ENCODE measurements at regions not wholly inside any gene's neighbourhood (a gene's known extent, or its start where the extent isn't known, plus 50 kb on each side); places are given as distances from the start of the nearest gene placed in this dataset.

GRCh38 chr17:72414032-72414396 is 293.2 kb downstream of the SOX9 start:
- DNase-seq: no peak

GRCh38 chr17:72414967-72415853 is 294.4 kb downstream of the SOX9 start:
- DNase-seq: no peak

GRCh38 chr17:72416054-72416675 is 295.3 kb downstream of the SOX9 start:
- no peak for DNase-seq

GRCh38 chr17:72416905-72417304 is 296.1 kb downstream of the SOX9 start:
- DNase-seq: no peak

GRCh38 chr17:72417627-72418026 is 296.8 kb downstream of the SOX9 start:
- DNase-seq: no peak

GRCh38 chr17:72419866-72420774 is 299.3 kb downstream of the SOX9 start:
- no peak for DNase-seq

GRCh38 chr17:72420775-72421127 is 299.9 kb downstream of the SOX9 start:
- no peak for DNase-seq

GRCh38 chr17:72421128-72422092 is 300.6 kb downstream of the SOX9 start:
- DNase-seq: peak; percentile 12

- no peak for DNase-seq
Observed at GRCh38 chr17:72422204-72422504, 301.3 kb downstream of the SOX9 start.

GRCh38 chr17:72422505-72423285 is 301.9 kb downstream of the SOX9 start:
- DNase-seq: peak; percentile 16

GRCh38 chr17:72423286-72423589 is 302.4 kb downstream of the SOX9 start:
- no peak for DNase-seq

GRCh38 chr17:72423718-72424117 is 302.9 kb downstream of the SOX9 start:
- no peak for DNase-seq

GRCh38 chr17:72424505-72425117 is 303.8 kb downstream of the SOX9 start:
- no peak for DNase-seq

GRCh38 chr17:72425133-72425793 is 304.4 kb downstream of the SOX9 start:
- no peak for DNase-seq

GRCh38 chr17:72425794-72426168 is 305.0 kb downstream of the SOX9 start:
- no peak for DNase-seq

GRCh38 chr17:72426321-72426720 is 305.5 kb downstream of the SOX9 start:
- DNase-seq: no peak

- no peak for DNase-seq
Observed at GRCh38 chr17:72426948-72427760, 306.3 kb downstream of the SOX9 start.

- DNase-seq: no peak
Observed at GRCh38 chr17:72427761-72428109, 306.9 kb downstream of the SOX9 start.

- DNase-seq: no peak
Observed at GRCh38 chr17:72429066-72429638, 308.3 kb downstream of the SOX9 start.
